ENCODE measurements at regions not wholly inside any gene's neighbourhood (a gene's known extent, or its start where the extent isn't known, plus 50 kb on each side); places are given as distances from the start of the nearest gene placed in this dataset.

- no peak overlapping the region for H3K27ac ChIP-seq (replicated peaks)
- H3K4me3 ChIP-seq (replicated peaks; ENCODE audit: insufficient read depth, low read length), result no peak overlapping the region
- H3K27me3 ChIP-seq (ENCODE audit: insufficient read depth, poor library complexity, severe bottlenecking), result no peaks in the 10 kb centered on the region
- no peak for DNase-seq (ENCODE audit: low read depth in 1 of 2, low spot score in 1 of 2)
- no peak for TF ChIP-seq SPI1 (IDR thresholded peaks at IDR 0.05; ENCODE audit: borderline replicate concordance, low read depth)
- no peak for TF ChIP-seq GABPA (IDR thresholded peaks at IDR 0.05; ENCODE audit: low read depth)
- no peak for TF ChIP-seq REST (IDR thresholded peaks at IDR 0.05; ENCODE audit: insufficient replicate concordance, low read depth)
- no peak for TF ChIP-seq CTCF (IDR thresholded peaks at IDR 0.05; ENCODE audit: insufficient read depth, low read length)
- TF ChIP-seq POLR2AphosphoS5 (IDR thresholded peaks at IDR 0.05; ENCODE audit: low read depth), result no peak
Measured at GRCh38 chr12:91817517-91817916, 328.1 kb downstream of the BTG1 start.

- Histone ChIP-seq H3K4me3 (replicated peaks; ENCODE audit: insufficient read depth, low read length) (no peak overlapping the region), H3K27ac (replicated peaks) (no peak overlapping the region), H3K27me3 (ENCODE audit: insufficient read depth, poor library complexity, severe bottlenecking) (no peaks in the 10 kb centered on the region)
- no peak for DNase-seq (ENCODE audit: low read depth in 1 of 2, low spot score in 1 of 2)
- no peak for TF ChIP-seq SPI1 (IDR thresholded peaks at IDR 0.05; ENCODE audit: borderline replicate concordance, low read depth)
- no peak for TF ChIP-seq REST (IDR thresholded peaks at IDR 0.05; ENCODE audit: insufficient replicate concordance, low read depth)
- TF ChIP-seq GABPA (IDR thresholded peaks at IDR 0.05; ENCODE audit: low read depth), result no peak
- no peak for TF ChIP-seq CTCF (IDR thresholded peaks at IDR 0.05; ENCODE audit: insufficient read depth, low read length)
- no peak for TF ChIP-seq POLR2AphosphoS5 (IDR thresholded peaks at IDR 0.05; ENCODE audit: low read depth)
Measured at GRCh38 chr12:91813701-91814100, 331.9 kb downstream of the BTG1 start.

GRCh38 chr12:91811481-91812287 lies 334.0 kb downstream of the BTG1 start:
- no peak overlapping the region for H3K27ac ChIP-seq (replicated peaks)

More at GRCh38 chr12:91811481-91812287, 334.0 kb downstream of the BTG1 start:
- no peak overlapping the region for H3K4me3 ChIP-seq (replicated peaks; ENCODE audit: insufficient read depth, low read length)
- DNase-seq (ENCODE audit: low read depth in 1 of 2, low spot score in 1 of 2), result peak; percentile 29 to 67
- H3K27me3 ChIP-seq (ENCODE audit: insufficient read depth, poor library complexity, severe bottlenecking), result no peaks in the 10 kb centered on the region
- peak; percentile 24 for TF ChIP-seq CTCF (IDR thresholded peaks at IDR 0.05; ENCODE audit: insufficient read depth, low read length)
- TF ChIP-seq REST (IDR thresholded peaks at IDR 0.05; ENCODE audit: insufficient replicate concordance, low read depth), result no peak
